ENCODE measurements at regions not wholly inside any gene's neighbourhood (a gene's known extent, or its start where the extent isn't known, plus 50 kb on each side); places are given as distances from the start of the nearest gene placed in this dataset.

DNA sequence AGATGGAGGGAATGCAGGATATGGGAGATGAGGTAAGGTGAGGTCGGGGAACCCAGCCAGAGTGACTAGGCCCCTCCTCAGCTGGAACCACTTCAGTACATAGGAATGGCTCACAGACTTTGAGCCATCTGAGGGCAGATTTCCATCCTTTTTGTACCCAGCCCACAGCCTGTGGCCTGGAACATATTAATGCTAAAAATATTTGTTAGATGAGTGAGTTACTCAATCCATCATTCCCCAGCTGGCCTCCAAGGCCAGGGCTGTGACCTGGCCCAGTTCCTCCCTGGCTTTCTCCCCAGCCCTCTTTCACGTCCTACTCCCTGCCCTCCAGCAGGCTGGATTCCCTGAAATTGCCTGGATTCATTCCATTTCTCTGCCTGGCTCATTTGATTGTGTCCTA, 57.2 kb upstream of the PRDM11 start:
- TF ChIP-seq, protein P1, sequence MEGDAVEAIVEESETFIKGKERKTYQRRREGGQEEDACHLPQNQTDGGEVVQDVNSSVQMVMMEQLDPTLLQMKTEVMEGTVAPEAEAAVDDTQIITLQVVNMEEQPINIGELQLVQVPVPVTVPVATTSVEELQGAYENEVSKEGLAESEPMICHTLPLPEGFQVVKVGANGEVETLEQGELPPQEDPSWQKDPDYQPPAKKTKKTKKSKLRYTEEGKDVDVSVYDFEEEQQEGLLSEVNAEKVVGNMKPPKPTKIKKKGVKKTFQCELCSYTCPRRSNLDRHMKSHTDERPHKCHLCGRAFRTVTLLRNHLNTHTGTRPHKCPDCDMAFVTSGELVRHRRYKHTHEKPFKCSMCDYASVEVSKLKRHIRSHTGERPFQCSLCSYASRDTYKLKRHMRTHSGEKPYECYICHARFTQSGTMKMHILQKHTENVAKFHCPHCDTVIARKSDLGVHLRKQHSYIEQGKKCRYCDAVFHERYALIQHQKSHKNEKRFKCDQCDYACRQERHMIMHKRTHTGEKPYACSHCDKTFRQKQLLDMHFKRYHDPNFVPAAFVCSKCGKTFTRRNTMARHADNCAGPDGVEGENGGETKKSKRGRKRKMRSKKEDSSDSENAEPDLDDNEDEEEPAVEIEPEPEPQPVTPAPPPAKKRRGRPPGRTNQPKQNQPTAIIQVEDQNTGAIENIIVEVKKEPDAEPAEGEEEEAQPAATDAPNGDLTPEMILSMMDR (conservative IDR thresholded peaks at IDR 0.05; ENCODE audit: low read depth, low read length) = no peak
- no peak overlapping the region for H3K4me3 ChIP-seq (ENCODE audit: low read length)
- no peak for DNase-seq (ENCODE audit: low read depth)

GRCh38 chr11:45089676-45090499, 56.6 kb upstream of the PRDM11 start:
- TF ChIP-seq, protein P1 (conservative IDR thresholded peaks at IDR 0.05; ENCODE audit: low read depth, low read length) = peak; percentile 19
- no peak overlapping the region for H3K4me3 ChIP-seq (ENCODE audit: low read length)
- no peak for DNase-seq (ENCODE audit: low read depth)

DNA sequence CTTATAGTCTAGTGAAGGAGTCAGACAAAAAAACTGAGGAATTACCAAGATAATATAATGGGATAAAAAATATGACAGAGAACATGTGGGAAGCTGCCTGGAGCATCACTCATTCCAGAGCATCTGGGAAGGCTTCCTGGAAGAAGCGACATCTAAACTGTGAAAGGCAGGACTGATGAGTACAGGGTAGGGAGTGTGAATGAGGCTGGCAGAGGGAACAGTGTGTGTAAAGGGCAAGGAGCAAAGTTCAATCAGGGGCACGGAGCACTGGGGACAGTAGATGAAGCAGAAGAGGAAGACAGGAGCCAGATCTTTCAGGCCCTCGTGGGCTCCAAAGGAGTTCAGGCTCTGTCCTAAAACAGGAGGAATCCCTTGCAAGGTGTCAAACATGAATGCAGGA, 55.8 kb upstream of the PRDM11 start:
- DNase-seq (ENCODE audit: low read depth) = no peak
- no peak overlapping the region for H3K4me3 ChIP-seq (ENCODE audit: low read length)

DNA sequence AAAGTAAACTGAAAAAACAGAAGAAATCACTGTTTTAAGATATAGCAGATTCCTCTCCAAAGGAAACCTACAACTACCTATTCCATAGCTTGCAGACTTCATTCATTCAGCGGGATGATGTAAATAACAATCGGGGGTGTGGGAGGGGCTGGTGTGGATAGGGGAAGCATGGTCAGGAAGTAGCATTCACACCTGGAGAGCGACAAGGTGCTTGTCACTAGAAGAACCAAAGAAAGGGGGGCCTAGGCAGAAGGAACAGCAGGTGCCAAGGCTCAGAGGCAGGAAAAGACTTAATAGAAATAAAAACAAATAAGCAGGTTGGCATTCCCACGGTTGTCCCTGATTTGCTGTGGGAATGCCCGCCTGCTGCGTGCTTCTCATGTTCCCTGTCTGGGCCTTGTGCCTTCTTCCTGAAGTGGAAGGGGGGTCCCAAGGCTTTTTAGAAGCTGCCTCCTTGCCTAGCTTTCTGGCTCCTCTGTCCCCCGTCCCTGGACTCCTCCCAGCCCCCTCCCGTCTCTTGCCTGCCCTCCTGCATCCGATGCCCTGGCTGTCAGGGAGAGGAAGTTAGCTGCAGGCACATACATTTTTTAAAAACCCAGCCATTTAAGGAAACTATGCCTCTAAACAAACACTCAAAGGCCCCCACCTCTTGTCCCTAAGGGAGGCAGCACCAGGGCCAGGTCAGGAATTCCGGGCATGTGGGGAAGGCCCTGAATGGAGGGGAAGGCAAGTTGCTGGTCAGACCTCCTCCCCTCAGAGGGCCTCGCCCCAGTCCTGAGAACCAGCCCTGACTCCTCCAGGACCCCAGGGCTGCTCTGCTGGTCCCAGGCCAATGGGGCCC, 54.7 kb upstream of the PRDM11 start:
- TF ChIP-seq, protein P1 (conservative IDR thresholded peaks at IDR 0.05; ENCODE audit: low read depth, low read length) = no peak
- H3K4me3 ChIP-seq (ENCODE audit: low read length) = no peak overlapping the region
- no peak for DNase-seq (ENCODE audit: low read depth)

More for the DNA sequence above, 55.8 kb upstream of the PRDM11 start:
- TF ChIP-seq, protein P1 (conservative IDR thresholded peaks at IDR 0.05; ENCODE audit: low read depth, low read length) = no peak

DNA sequence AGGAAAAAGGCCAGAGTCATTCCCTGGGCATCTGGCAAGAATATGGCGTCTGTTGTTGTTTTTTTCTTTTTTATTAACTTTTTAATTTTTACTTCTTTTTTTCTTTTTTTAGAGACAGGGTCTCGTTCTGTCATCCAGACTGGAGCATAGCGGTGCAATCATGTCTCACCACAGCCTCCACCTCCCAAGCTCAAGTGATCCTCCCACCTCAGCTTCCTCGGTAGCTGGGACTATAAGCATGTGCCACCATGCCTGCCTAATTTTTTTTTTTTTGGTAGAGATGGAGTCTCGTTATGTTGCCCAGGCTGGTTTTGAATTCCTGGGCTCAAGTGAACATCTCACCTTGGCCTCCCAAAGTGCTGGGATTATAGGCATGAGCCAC, 54.0 kb upstream of the PRDM11 start:
- TF ChIP-seq, protein P1 (conservative IDR thresholded peaks at IDR 0.05; ENCODE audit: low read depth, low read length) = no peak
- H3K4me3 ChIP-seq (ENCODE audit: low read length) = no peak overlapping the region
- DNase-seq (ENCODE audit: low read depth) = no peak

GRCh38 chr11:45092901-45093760, 53.3 kb upstream of the PRDM11 start:
- H3K4me3 ChIP-seq (ENCODE audit: low read length) = no peak overlapping the region
- TF ChIP-seq, protein P1 (conservative IDR thresholded peaks at IDR 0.05; ENCODE audit: low read depth, low read length) = no peak
- no peak for DNase-seq (ENCODE audit: low read depth)
